Liver (tissue), 8 donors: ENCODE measurements at regions not wholly inside any gene's neighbourhood (a gene's known extent, or its start where the extent isn't known, plus 50 kb on each side); places are given as distances from the start of the nearest gene placed in this dataset.
"Not testable (repeated sequence)": the region's sequence is repeated elsewhere in the genome, so short reads cannot be mapped to it uniquely, and the experiment has no call there.

Experiments
- DNase-seq: peaks from one replicate; pipeline ENCODE4 v3.0.0-alpha.2; 2017; ENCODE audit warnings: low spot score
- H3K27ac ChIP-seq, 2 donors: one replicate each; pipeline ENCODE4 v1.7.0; 2013; ENCODE audit warnings: inconsistent platforms in 2 of 2, low read length in 2 of 2, control low read depth in 1 of 2, low read depth in 1 of 2, mild to moderate bottlenecking in 1 of 2
- H3K27me3 ChIP-seq, 4 donors: one replicate each; pipeline versions ENCODE4 v1.6.1 to v1.7.0; 2013; ENCODE audit warnings: low read length in 3 of 4, inconsistent platforms in 1 of 4, mild to moderate bottlenecking in 1 of 4, moderate library complexity in 1 of 4; ENCODE audit not compliant: control insufficient read depth in 4 of 4, insufficient read depth in 4 of 4
- H3K36me3 ChIP-seq, 4 donors: one replicate each; pipeline versions ENCODE4 v1.6.1 to v1.7.0; 2013; ENCODE audit warnings: low read length in 3 of 4, mild to moderate bottlenecking in 3 of 4, low read depth in 1 of 4, moderate library complexity in 1 of 4; ENCODE audit not compliant: control insufficient read depth in 4 of 4, insufficient read depth in 3 of 4
- H3K4me1 ChIP-seq, 4 donors: one replicate each; pipeline versions ENCODE4 v1.6.1 to v1.7.0; 2013; ENCODE audit warnings: low read length in 3 of 4, mild to moderate bottlenecking in 3 of 4, moderate library complexity in 1 of 4; ENCODE audit not compliant: control insufficient read depth in 4 of 4, insufficient read depth in 4 of 4
- H3K4me3 ChIP-seq, 3 donors: one replicate each; pipeline versions ENCODE4 v1.6.1 to v1.7.0; 2013; ENCODE audit warnings: low read length in 3 of 3, control low read depth in 1 of 3, low read depth in 1 of 3, mild to moderate bottlenecking in 1 of 3
- H3K9ac ChIP-seq, 2 donors: one replicate each; pipeline ENCODE4 v1.7.0; 2013; ENCODE audit warnings: low read length in 2 of 2, mild to moderate bottlenecking in 2 of 2, moderate library complexity in 2 of 2, control low read depth in 1 of 2, low read depth in 1 of 2
- H3K9me3 ChIP-seq, 4 donors: one replicate each; pipeline versions ENCODE4 v1.6.1 to v1.7.0; 2013; ENCODE audit warnings: low read length in 3 of 4; ENCODE audit not compliant: control insufficient read depth in 4 of 4
- CTCF ChIP-seq: fragments of 150-350 bp; IDR thresholded peaks from 2 replicates; pipeline ENCODE4 v1.5.1; 2017; ENCODE audit warnings: improper control_type of control experiment, low read depth, low read length; ENCODE audit not compliant: missing input control
- EGR1 ChIP-seq, 2 donors: IDR thresholded peaks; 2 replicates each; pipeline ENCODE4 v1.6.1; 2016 to 2018; ENCODE audit warnings: antibody characterized with exemption in 2 of 2, low read depth in 2 of 2
- FOXA1 ChIP-seq: IDR thresholded peaks from 2 replicates; pipeline ENCODE4 v1.6.1; 2016; ENCODE audit warnings: antibody characterized with exemption
- FOXA2 ChIP-seq: IDR thresholded peaks from 2 replicates; pipeline ENCODE4 v1.6.1; 2016; ENCODE audit warnings: antibody characterized with exemption
- GABPA ChIP-seq, 2 donors: IDR thresholded peaks in 1 of 2; conservative IDR thresholded peaks in 1 of 2; 2 replicates each; pipeline ENCODE4 v1.6.1; 2016; ENCODE audit warnings: antibody characterized with exemption in 2 of 2, mild to moderate bottlenecking in 1 of 2, moderate library complexity in 1 of 2
- HNF4A ChIP-seq, 2 donors: conservative IDR thresholded peaks; 2 replicates each; pipeline ENCODE4 v1.6.1; 2016; ENCODE audit warnings: antibody characterized with exemption in 2 of 2, mild to moderate bottlenecking in 2 of 2
- HNF4G ChIP-seq: IDR thresholded peaks from 2 replicates; pipeline ENCODE4 v1.6.1; 2016; ENCODE audit warnings: antibody characterized with exemption
- JUND ChIP-seq, 2 donors: IDR thresholded peaks; 2 replicates each; pipeline ENCODE4 v1.6.1; 2016; ENCODE audit warnings: antibody characterized with exemption in 2 of 2
- NR2F2 ChIP-seq: IDR thresholded peaks from 2 replicates; pipeline ENCODE4 v1.6.1; 2016; ENCODE audit warnings: antibody characterized with exemption
- RAD21 ChIP-seq, 2 donors: IDR thresholded peaks; 2 replicates each; pipeline ENCODE4 v1.6.1; 2016; ENCODE audit warnings: antibody characterized with exemption in 2 of 2, mild to moderate bottlenecking in 2 of 2
- REST ChIP-seq: IDR thresholded peaks from 2 replicates; pipeline ENCODE4 v1.6.1; 2016; ENCODE audit warnings: antibody characterized with exemption, mild to moderate bottlenecking
- RXRA ChIP-seq, 2 donors: IDR thresholded peaks; 2 replicates each; pipeline ENCODE4 v1.6.1; 2017 to 2018; ENCODE audit warnings: antibody characterized with exemption in 2 of 2, mild to moderate bottlenecking in 1 of 2
- SP1 ChIP-seq: IDR thresholded peaks from 2 replicates; pipeline ENCODE4 v1.6.1; 2018; ENCODE audit warnings: antibody characterized with exemption, mild to moderate bottlenecking
- TAF1 ChIP-seq: conservative IDR thresholded peaks from 2 replicates; pipeline ENCODE4 v1.6.1; 2016; ENCODE audit warnings: antibody characterized with exemption, mild to moderate bottlenecking
- YY1 ChIP-seq: IDR thresholded peaks from 2 replicates; pipeline ENCODE4 v1.6.1; 2016; ENCODE audit warnings: antibody characterized with exemption, mild to moderate bottlenecking
- ZBTB33 ChIP-seq: IDR thresholded peaks from 2 replicates; pipeline ENCODE4 v1.6.1; 2016; ENCODE audit warnings: antibody characterized with exemption
- WGBS: extraction: QIAGEN DNeasy Blood & Tissue Kit; methylation state at CpG from one replicate; pipeline ENCODE4 v1.1.7; 2013; 5-methylcytosine and 5-hydroxymethylcytosine counted together
- TF ChIP-seq, protein P1 (sequence below): IDR thresholded peaks from 2 replicates; pipeline ENCODE4 v1.6.1; 2016; ENCODE audit warnings: antibody characterized with exemption
- TF ChIP-seq, protein P2 (sequence below): IDR thresholded peaks from 2 replicates; pipeline ENCODE4 v1.6.1; 2016; ENCODE audit warnings: antibody characterized with exemption
- donor health status: healthy.
- donor health status: healthy.
- donor health status: healthy.
- donor health status: healthy.
- donor health status: healthy.

DNA sequence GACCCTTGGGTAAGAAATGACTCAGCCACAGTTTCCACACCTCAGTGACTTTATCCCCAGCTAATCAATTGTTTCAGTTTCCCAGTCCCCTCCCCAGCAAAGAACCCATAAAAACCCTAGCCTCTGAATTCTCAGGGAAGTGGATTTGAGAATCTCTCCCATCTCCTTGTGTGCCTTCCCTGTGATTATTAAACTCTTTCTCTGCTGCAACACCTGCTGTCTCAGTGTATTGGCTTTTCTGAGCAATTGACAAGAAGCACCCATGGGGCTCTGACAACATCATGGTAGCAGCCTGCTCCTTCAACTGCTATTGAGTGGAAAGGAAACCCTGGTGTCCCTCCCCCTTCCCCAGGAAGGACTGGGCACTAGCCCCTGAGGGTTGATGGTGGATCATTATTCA is 73.7 kb downstream of the UQCRFS1 start:
- DNase-seq, result no peak
- Histone ChIP-seq H3K36me3 (no peaks in the 10 kb centered on the region), H3K27me3 (no peaks in the 10 kb centered on the region), H3K9ac (no peak overlapping the region), H3K4me3 (peak overlapping the region in 2 of 3 donors; percentile 7 to 16), H3K27ac (no peak overlapping the region), H3K4me1 (no peaks in the 10 kb centered on the region), H3K9me3 (peaks cover 10 to 24% (median 20%) of the 10 kb centered on the region in 4 donors)
- TF ChIP-seq FOXA2 (no peak), REST (no peak), HNF4A (conservative IDR thresholded peaks at IDR 0.05) (no peak), FOXA1 (no peak), HNF4G (no peak), GABPA (IDR thresholded peaks at IDR 0.05 in 1 of 2, conservative IDR thresholded peaks at IDR 0.05 in 1 of 2) (no peak), RXRA (IDR thresholded peaks at IDR 0.05) (no peak), EGR1 (IDR thresholded peaks at IDR 0.05; ENCODE audit: low read depth in 2 of 2) (no peak), YY1 (no peak), JUND (IDR thresholded peaks at IDR 0.05) (no peak), RAD21 (IDR thresholded peaks at IDR 0.05) (no peak), NR2F2 (no peak), SP1 (no peak)
- TF ChIP-seq, protein P1, sequence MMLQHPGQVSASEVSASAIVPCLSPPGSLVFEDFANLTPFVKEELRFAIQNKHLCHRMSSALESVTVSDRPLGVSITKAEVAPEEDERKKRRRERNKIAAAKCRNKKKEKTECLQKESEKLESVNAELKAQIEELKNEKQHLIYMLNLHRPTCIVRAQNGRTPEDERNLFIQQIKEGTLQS, result no peak
- TF ChIP-seq, protein P2, sequence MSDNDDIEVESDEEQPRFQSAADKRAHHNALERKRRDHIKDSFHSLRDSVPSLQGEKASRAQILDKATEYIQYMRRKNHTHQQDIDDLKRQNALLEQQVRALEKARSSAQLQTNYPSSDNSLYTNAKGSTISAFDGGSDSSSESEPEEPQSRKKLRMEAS, result no peak

DNA sequence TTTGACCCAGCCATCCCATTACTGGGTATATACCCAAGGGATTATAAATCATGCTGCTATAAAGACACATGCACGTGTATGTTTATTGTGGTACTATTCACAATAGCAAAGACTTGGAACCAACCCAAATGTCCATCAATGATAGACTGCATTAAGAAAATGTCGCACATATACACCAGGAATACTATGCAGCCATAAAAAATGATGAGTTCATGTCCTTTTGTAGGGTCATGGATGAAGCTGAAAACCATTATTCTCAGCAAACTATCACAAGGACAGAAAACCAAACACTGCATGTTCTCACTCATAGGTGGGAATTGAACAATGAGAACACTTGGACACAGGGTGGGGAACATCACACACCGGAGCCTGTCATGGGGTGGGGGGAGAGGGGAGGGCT is 74.7 kb downstream of the UQCRFS1 start:
- H3K9ac ChIP-seq, DNase-seq, H3K27me3 ChIP-seq, H3K36me3 ChIP-seq, H3K4me3 ChIP-seq, H3K4me1 ChIP-seq, H3K27ac ChIP-seq: not testable (repeated sequence)
- peaks cover 10 to 24% (median 20%) of the 10 kb centered on the region in 4 donors for H3K9me3 ChIP-seq
- WGBS, result 85% methylated on average over 3 of the region's 3 CpGs

GRCh38 chr19:29131456-29131855 is 81.5 kb downstream of the UQCRFS1 start:
- Histone ChIP-seq H3K9me3 (peaks cover 0 to 6% (median 4%) of the 10 kb centered on the region in 4 donors), H3K9ac (no peak overlapping the region), H3K4me1 (no peaks in the 10 kb centered on the region), H3K27me3 (peaks cover 0 to 2% (median 0%) of the 10 kb centered on the region in 4 donors), H3K27ac (no peak overlapping the region), H3K4me3 (no peak overlapping the region), H3K36me3 (no peaks in the 10 kb centered on the region)
- WGBS, result 40% methylated on average over 2 of the region's 2 CpGs
- no peak for DNase-seq
- TF ChIP-seq CTCF, result no peak
- TF ChIP-seq ZBTB33, result no peak
- no peak for TF ChIP-seq TAF1
- no peak for TF ChIP-seq YY1
- no peak for TF ChIP-seq FOXA1
- no peak for TF ChIP-seq REST
- no peak for TF ChIP-seq RAD21 (IDR thresholded peaks at IDR 0.05)
- TF ChIP-seq NR2F2, result no peak
- no peak for TF ChIP-seq HNF4G
- TF ChIP-seq FOXA2, result no peak
